Thyroid gland (tissue), 4 donors: ENCODE measurements at regions not wholly inside any gene's neighbourhood (a gene's known extent, or its start where the extent isn't known, plus 50 kb on each side); places are given as distances from the start of the nearest gene placed in this dataset.

Source experiments
- POLR2A ChIP-seq, 2 donors: fragments of 450-650 bp; IDR thresholded peaks; one replicate each; pipeline ENCODE4 v1.6.1; 2017; ENCODE audit warnings: antibody characterized with exemption in 2 of 2, mild to moderate bottlenecking in 2 of 2, moderate library complexity in 1 of 2
- TF ChIP-seq, protein P1 (sequence below), 6 experiments: fragments of 200-600 bp in 3 of 6; fragments of 450-650 bp in 3 of 6; sonication (generic) in 3 of 6; IDR thresholded peaks; one replicate each; pipeline ENCODE4 v1.5.1; 2016 to 2019; ENCODE audit warnings: antibody characterized with exemption in 6 of 6, mild to moderate bottlenecking in 2 of 6, inconsistent platforms in 1 of 6, moderate library complexity in 1 of 6

DNA sequence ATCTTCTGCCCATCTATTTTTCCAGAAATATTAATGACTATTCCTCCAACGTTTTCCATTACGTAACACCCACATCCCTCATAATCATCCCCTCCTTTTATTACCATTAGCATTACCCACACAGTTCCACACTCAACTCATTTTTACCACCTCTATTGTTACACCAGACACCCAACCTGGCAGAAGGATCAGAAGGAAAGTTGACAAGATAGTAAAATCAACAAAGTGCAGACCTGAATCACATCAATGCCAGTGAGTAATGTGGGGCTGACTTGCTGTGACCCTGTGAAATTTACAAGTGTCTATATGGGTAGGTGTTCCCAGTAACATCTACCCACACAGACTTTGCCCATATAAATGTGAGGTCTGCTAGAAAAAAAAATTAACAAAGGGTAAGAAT is 568.2 kb downstream of the MAFB start:
- TF ChIP-seq, protein P1, sequence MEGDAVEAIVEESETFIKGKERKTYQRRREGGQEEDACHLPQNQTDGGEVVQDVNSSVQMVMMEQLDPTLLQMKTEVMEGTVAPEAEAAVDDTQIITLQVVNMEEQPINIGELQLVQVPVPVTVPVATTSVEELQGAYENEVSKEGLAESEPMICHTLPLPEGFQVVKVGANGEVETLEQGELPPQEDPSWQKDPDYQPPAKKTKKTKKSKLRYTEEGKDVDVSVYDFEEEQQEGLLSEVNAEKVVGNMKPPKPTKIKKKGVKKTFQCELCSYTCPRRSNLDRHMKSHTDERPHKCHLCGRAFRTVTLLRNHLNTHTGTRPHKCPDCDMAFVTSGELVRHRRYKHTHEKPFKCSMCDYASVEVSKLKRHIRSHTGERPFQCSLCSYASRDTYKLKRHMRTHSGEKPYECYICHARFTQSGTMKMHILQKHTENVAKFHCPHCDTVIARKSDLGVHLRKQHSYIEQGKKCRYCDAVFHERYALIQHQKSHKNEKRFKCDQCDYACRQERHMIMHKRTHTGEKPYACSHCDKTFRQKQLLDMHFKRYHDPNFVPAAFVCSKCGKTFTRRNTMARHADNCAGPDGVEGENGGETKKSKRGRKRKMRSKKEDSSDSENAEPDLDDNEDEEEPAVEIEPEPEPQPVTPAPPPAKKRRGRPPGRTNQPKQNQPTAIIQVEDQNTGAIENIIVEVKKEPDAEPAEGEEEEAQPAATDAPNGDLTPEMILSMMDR (IDR thresholded peaks at IDR 0.05), result no peak
- TF ChIP-seq POLR2A (IDR thresholded peaks at IDR 0.05), result no peak
